Fibroblast of lung (primary cell): ENCODE measurements at regions not wholly inside any gene's neighbourhood (a gene's known extent, or its start where the extent isn't known, plus 50 kb on each side); places are given as distances from the start of the nearest gene placed in this dataset.

Source experiments
- DNase-seq, 2 donors: peaks; one replicate each; pipeline versions ENCODE4 v3.0.0 to v3.0.0-alpha.2; 2010; ENCODE audit warnings: low read depth in 2 of 2
- H2AFZ ChIP-seq: 2 replicates; pipeline ENCODE4 v1.5.1; 2012; ENCODE audit warnings: low read length, control low read depth, inconsistent platforms
- H3K27ac ChIP-seq: 2 replicates; pipeline ENCODE4 v1.5.1; 2011; ENCODE audit warnings: low read length, control low read depth; ENCODE audit not compliant: insufficient read depth
- H3K27me3 ChIP-seq: 2 replicates; pipeline ENCODE4 v1.5.1; 2011; ENCODE audit warnings: mild to moderate bottlenecking, low read length; ENCODE audit not compliant: control insufficient read depth, insufficient read depth
- H3K36me3 ChIP-seq: 2 replicates; pipeline ENCODE4 v1.5.1; 2011; ENCODE audit warnings: low read length; ENCODE audit not compliant: control insufficient read depth, insufficient read depth
- H3K4me1 ChIP-seq: 2 replicates; pipeline ENCODE4 v1.5.1; 2011; ENCODE audit warnings: low read length; ENCODE audit not compliant: control insufficient read depth, insufficient read depth; ENCODE audit errors: extremely low read depth
- H3K4me2 ChIP-seq: 2 replicates; pipeline ENCODE4 v1.5.1; 2011; ENCODE audit warnings: low read length, control low read depth; ENCODE audit not compliant: insufficient read depth; ENCODE audit errors: extremely low read depth
- H3K4me3 ChIP-seq, 4 experiments: fragments of 200-600 bp in 1 of 4; sonication (generic) in 1 of 4; replicated peaks in 1 of 4; 2 replicates each; pipeline ENCODE4 v1.5.1; 2011 to 2016; ENCODE audit warnings: low read length in 4 of 4, low read depth in 3 of 4, mild to moderate bottlenecking in 3 of 4, control low read depth in 2 of 4, inconsistent platforms in 1 of 4, mixed read lengths in 1 of 4; ENCODE audit not compliant: insufficient read depth in 1 of 4; ENCODE audit errors: control extremely low read depth in 1 of 4
- H3K79me2 ChIP-seq: 2 replicates; pipeline ENCODE4 v1.5.1; 2012; ENCODE audit warnings: mild to moderate bottlenecking, low read length, inconsistent platforms; ENCODE audit not compliant: control insufficient read depth, insufficient read depth
- H3K9ac ChIP-seq: 2 replicates; pipeline ENCODE4 v1.5.1; 2011; ENCODE audit warnings: mild to moderate bottlenecking, low read length, control low read depth; ENCODE audit not compliant: insufficient read depth
- H3K9me3 ChIP-seq: 2 replicates; pipeline ENCODE4 v1.5.1; 2012; ENCODE audit warnings: low read depth, low read length; ENCODE audit not compliant: control insufficient read depth, insufficient read depth
- H4K20me1 ChIP-seq: 2 replicates; pipeline ENCODE4 v1.5.1; 2011; ENCODE audit warnings: low read length; ENCODE audit not compliant: control insufficient read depth, insufficient read depth; ENCODE audit errors: extremely low read depth
- CTCF ChIP-seq, 2 donors: IDR thresholded peaks in 1 of 2; conservative IDR thresholded peaks in 1 of 2; 1 replicate in 1 of 2; 2 replicates in 1 of 2; pipeline ENCODE4 v1.5.1; 2011 to 2012; ENCODE audit warnings: low read length in 2 of 2, control low read depth in 1 of 2, inconsistent platforms in 1 of 2, low read depth in 1 of 2, mild to moderate bottlenecking in 1 of 2
- EZH2 ChIP-seq: IDR thresholded peaks from 2 replicates; pipeline ENCODE4 v1.5.1; 2012; ENCODE audit warnings: low read length, control low read depth, mild to moderate bottlenecking; ENCODE audit errors: missing control alignments

DNA sequence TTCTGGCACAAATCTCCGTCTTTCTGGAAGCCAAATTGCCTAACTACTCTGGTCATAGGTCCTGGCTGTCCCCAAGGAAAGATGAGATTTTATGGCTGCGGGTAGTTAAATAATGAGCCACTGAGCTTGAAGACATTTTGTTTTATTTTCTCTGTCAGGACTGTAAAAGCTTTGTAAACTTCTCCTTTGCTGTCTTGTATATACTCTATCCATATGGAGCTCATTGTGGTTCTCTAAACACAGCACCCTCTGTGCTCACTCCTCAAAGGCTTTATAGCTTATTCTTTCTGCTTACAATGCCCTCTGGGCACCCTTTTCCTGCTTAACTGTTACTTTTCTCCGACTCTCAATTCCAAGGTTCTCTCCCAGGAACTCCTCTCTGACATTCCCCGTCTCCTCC lies 209.1 kb downstream of the CMPK2 start:
- Histone ChIP-seq H3K27me3 (no peaks in the 10 kb centered on the region), H3K4me1 (no peaks in the 10 kb centered on the region), H4K20me1 (no peaks in the 10 kb centered on the region), H3K4me3 (no peak overlapping the region), H3K36me3 (no peaks in the 10 kb centered on the region), H3K27ac (no peak overlapping the region), H3K9ac (no peak overlapping the region), H3K4me2 (no peak overlapping the region), H3K9me3 (no peaks in the 10 kb centered on the region), H2AFZ (no peak overlapping the region), H3K79me2 (no peaks in the 10 kb centered on the region)
- no peak for DNase-seq
- TF ChIP-seq EZH2 (no peak), CTCF (conservative IDR thresholded peaks at IDR 0.05 in 1 of 2, IDR thresholded peaks at IDR 0.05 in 1 of 2; ENCODE audit: low read depth in 1 of 2, low read length in 2 of 2) (no peak)

DNA sequence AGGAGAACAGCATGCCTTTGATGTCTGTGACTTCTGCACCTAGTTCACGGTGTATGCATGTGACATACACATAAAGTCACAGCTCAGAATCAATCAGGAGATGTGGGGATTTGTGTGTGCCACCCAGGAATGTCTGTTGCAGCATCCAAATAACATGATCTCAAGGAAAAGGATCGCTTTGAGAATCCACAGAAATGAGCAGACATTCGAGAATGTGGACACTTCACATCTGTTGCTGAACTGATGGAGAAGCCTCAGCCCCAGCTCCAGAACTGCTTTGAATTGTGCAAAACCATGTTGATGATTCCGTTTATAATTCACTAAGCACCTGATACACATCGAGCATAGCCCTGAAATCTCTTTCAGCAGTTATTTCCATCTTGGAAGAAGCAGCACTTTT lies 208.6 kb downstream of the CMPK2 start:
- no peak for TF ChIP-seq CTCF (conservative IDR thresholded peaks at IDR 0.05 in 1 of 2, IDR thresholded peaks at IDR 0.05 in 1 of 2; ENCODE audit: low read depth in 1 of 2, low read length in 2 of 2)
- no peak for TF ChIP-seq EZH2
- H3K79me2 ChIP-seq, result no peaks in the 10 kb centered on the region
- no peak for DNase-seq
- no peaks in the 10 kb centered on the region for H4K20me1 ChIP-seq
- no peak overlapping the region for H3K4me3 ChIP-seq
- H3K4me1 ChIP-seq, result no peaks in the 10 kb centered on the region
- H2AFZ ChIP-seq, result no peak overlapping the region
- no peak overlapping the region for H3K27ac ChIP-seq
- H3K27me3 ChIP-seq, result no peaks in the 10 kb centered on the region
- H3K9me3 ChIP-seq, result no peaks in the 10 kb centered on the region
- H3K9ac ChIP-seq, result no peak overlapping the region
- no peaks in the 10 kb centered on the region for H3K36me3 ChIP-seq
- no peak overlapping the region for H3K4me2 ChIP-seq

DNA sequence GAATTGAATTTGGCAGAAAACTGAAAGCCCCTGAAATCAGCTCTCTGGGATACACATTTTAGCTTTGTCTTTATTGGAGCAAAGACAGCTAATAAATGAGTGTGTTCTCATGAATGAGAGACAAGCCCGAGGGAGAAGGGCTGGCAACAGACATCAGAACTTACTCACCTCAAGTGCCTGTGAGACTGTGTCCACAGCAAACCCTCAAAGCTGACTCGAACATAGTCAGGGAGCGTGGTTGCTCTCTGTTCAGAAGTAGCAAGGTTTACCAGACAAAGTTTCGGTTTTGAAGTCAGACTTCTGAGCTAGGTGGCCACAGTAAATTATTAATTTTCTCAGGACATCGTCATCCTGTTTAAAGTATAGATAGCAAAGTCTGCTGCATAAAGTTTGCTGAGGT lies 207.9 kb downstream of the CMPK2 start:
- Histone ChIP-seq H2AFZ (no peak overlapping the region), H3K79me2 (no peaks in the 10 kb centered on the region), H3K9ac (no peak overlapping the region), H3K27ac (no peak overlapping the region), H3K9me3 (no peaks in the 10 kb centered on the region), H4K20me1 (no peaks in the 10 kb centered on the region), H3K36me3 (no peaks in the 10 kb centered on the region), H3K4me3 (no peak overlapping the region), H3K4me2 (no peak overlapping the region), H3K27me3 (no peaks in the 10 kb centered on the region), H3K4me1 (no peaks in the 10 kb centered on the region)
- no peak for TF ChIP-seq CTCF (conservative IDR thresholded peaks at IDR 0.05 in 1 of 2, IDR thresholded peaks at IDR 0.05 in 1 of 2; ENCODE audit: low read depth in 1 of 2, low read length in 2 of 2)
- no peak for TF ChIP-seq EZH2
- DNase-seq, result no peak
